HepG2 (cell line): ENCODE measurements at regions not wholly inside any gene's neighbourhood (a gene's known extent, or its start where the extent isn't known, plus 50 kb on each side); places are given as distances from the start of the nearest gene placed in this dataset.

Experiments
- ATAC-seq: fragments of 200-7000 bp; cut with Tn5 transposase; 3 replicates; pipeline ENCODE4 v1.9.1; 2020; ENCODE audit warnings: mild to moderate bottlenecking, moderate library complexity
- BruUV-seq: library from RNA; stranded (reverse); fragments of 400-500 nt; replicated peaks from 2 replicates; lab custom pipeline; 2021; lab: Mats Ljungman, UMichigan
- CTCF ChIA-PET: fragments of 300-600 bp; formaldehyde crosslinking; extraction: SDS; loops from one replicate; lab custom pipeline; 2021; ENCODE audit warnings: low total read pairs, inconsistent platforms, low intra/inter-chr PET ratio; lab: Yijun Ruan, JAX
- POLR2A ChIA-PET: fragments of 350-600 bp; sonication (Branson Sonifier 250); formaldehyde crosslinking; loops from one replicate; lab custom pipeline; 2020; ENCODE audit warnings: antibody characterized with exemption, inconsistent platforms; lab: Yijun Ruan, JAX
- DNase-seq: peaks from one replicate; pipeline ENCODE4 v3.0.0-alpha.2; 2015; ENCODE audit warnings: low spot score
- FAIRE-seq: peaks from 3 replicates; lab custom pipeline; 2011; peaks lifted over from hg19 to GRCh38; lab: Jason Lieb, UNC
- H2AFZ ChIP-seq: one replicate; pipeline ENCODE4 v1.6.1; 2011; ENCODE audit warnings: low read length, inconsistent platforms
- H3K27ac ChIP-seq: fragments of 300-600 bp; 3 replicates; pipeline ENCODE4 v1.8.0; 2011; ENCODE audit warnings: mixed run types, mild to moderate bottlenecking, mixed read lengths, low read length, inconsistent platforms; ENCODE audit not compliant: insufficient read depth; ENCODE audit errors: extremely low read length
- H3K27me3 ChIP-seq, 2 experiments: fragments of 200-600 bp in 1 of 2; 2 replicates in 1 of 2; 3 replicates in 1 of 2; pipeline versions ENCODE4 v1.6.0 to v1.8.0; 2011; ENCODE audit warnings: low read length in 2 of 2, mild to moderate bottlenecking in 2 of 2, moderate library complexity in 2 of 2, inconsistent platforms in 1 of 2; ENCODE audit not compliant: insufficient read depth in 2 of 2, control insufficient read depth in 1 of 2
- H3K36me3 ChIP-seq, 2 experiments: fragments of 200-600 bp in 1 of 2; replicated peaks in 1 of 2; 2 replicates in 1 of 2; 3 replicates in 1 of 2; pipeline versions ENCODE4 v1.5.1 to v1.8.0; 2011; ENCODE audit warnings: low read length in 2 of 2, inconsistent platforms in 1 of 2; ENCODE audit not compliant: insufficient read depth in 2 of 2, control insufficient read depth in 1 of 2
- H3K4me1 ChIP-seq: 2 replicates; pipeline ENCODE4 v1.5.1; 2012; ENCODE audit warnings: low read length, inconsistent platforms; ENCODE audit not compliant: insufficient read depth
- H3K4me2 ChIP-seq: 2 replicates; pipeline ENCODE4 v1.6.0; 2011; ENCODE audit warnings: low read depth, low read length, inconsistent platforms
- H3K4me3 ChIP-seq, 3 experiments: fragments of 200-600 bp in 1 of 3; sonication (generic), shearing (Covaris generic) in 1 of 3; replicated peaks in 1 of 3; 2 replicates each; pipeline ENCODE4 v1.5.1; 2011 to 2016; ENCODE audit warnings: low read length in 3 of 3, inconsistent platforms in 2 of 3, low read depth in 2 of 3, mild to moderate bottlenecking in 2 of 3, control low read depth in 1 of 3, mixed read lengths in 1 of 3; ENCODE audit not compliant: insufficient read depth in 1 of 3
- H3K79me2 ChIP-seq: one replicate; pipeline ENCODE4 v1.6.1; 2011; ENCODE audit warnings: low read length, inconsistent platforms; ENCODE audit not compliant: insufficient read depth
- H3K9ac ChIP-seq: 2 replicates; pipeline ENCODE4 v1.6.0; 2011; ENCODE audit warnings: mild to moderate bottlenecking, low read depth, low read length, inconsistent platforms; ENCODE audit not compliant: insufficient read depth
- H3K9me3 ChIP-seq: 2 replicates; pipeline ENCODE4 v1.5.1; 2012; ENCODE audit warnings: mild to moderate bottlenecking, low read length
- H4K20me1 ChIP-seq: 2 replicates; pipeline ENCODE4 v1.6.0; 2011; ENCODE audit warnings: inconsistent platforms, mild to moderate bottlenecking, low read length, moderate library complexity; ENCODE audit not compliant: insufficient read depth
- CSRNP1 ChIP-seq: sonication (generic); formaldehyde crosslinking; IDR thresholded peaks from 2 replicates; pipeline ENCODE4 v1.8.1; 2023; ENCODE audit warnings: mild to moderate bottlenecking, missing genetic modification reagents
- EP300 ChIP-seq, 3 experiments: sonication (generic) in 1 of 3; formaldehyde crosslinking in 1 of 3; IDR thresholded peaks; 2 replicates each; pipeline versions ENCODE4 v1.5.1 to v1.6.1; 2011 to 2020; ENCODE audit warnings: low read depth in 2 of 3, low read length in 2 of 3, borderline replicate concordance in 1 of 3, improper control_type of control experiment in 1 of 3, mild to moderate bottlenecking in 1 of 3, missing genetic modification reagents in 1 of 3, moderate library complexity in 1 of 3
- ERF ChIP-seq: IDR thresholded peaks from 2 replicates; pipeline ENCODE4 v1.6.1; 2018; ENCODE audit warnings: missing biosample characterization, missing genetic modification reagents
- GABPA ChIP-seq, 2 experiments: IDR thresholded peaks; 2 replicates each; pipeline ENCODE4 v1.6.1; 2011 to 2016; ENCODE audit warnings: low read depth in 2 of 2, low read length in 1 of 2, missing biosample characterization in 1 of 2, missing genetic modification characterization in 1 of 2
- HES4 ChIP-seq: sonication (generic); formaldehyde crosslinking; IDR thresholded peaks from 2 replicates; pipeline ENCODE4 v1.9.0; 2021; ENCODE audit warnings: mild to moderate bottlenecking, missing genetic modification reagents, borderline replicate concordance
- KDM5A ChIP-seq: fragments of 200-600 bp; sonication (generic); IDR thresholded peaks from 2 replicates; pipeline ENCODE4 v1.7.0; 2018; ENCODE audit warnings: antibody characterized with exemption, mild to moderate bottlenecking, low read length, borderline replicate concordance
- MAZ ChIP-seq, 2 experiments: sonication (generic) in 1 of 2; formaldehyde crosslinking in 1 of 2; IDR thresholded peaks; 2 replicates each; pipeline versions ENCODE4 v1.5.0 to v1.6.1; 2012 to 2020; ENCODE audit warnings: low read depth in 2 of 2, mild to moderate bottlenecking in 2 of 2, borderline replicate concordance in 1 of 2, improper control_type of control experiment in 1 of 2, low read length in 1 of 2, missing genetic modification reagents in 1 of 2, moderate library complexity in 1 of 2
- RBM22 ChIP-seq: fragments of 200-400 bp; formaldehyde crosslinking; optimal IDR thresholded peaks from 2 replicates; pipeline ENCODE3; 2017; ENCODE audit warnings: mild to moderate bottlenecking, low read length, moderate library complexity
- SP4 ChIP-seq: sonication (generic); formaldehyde crosslinking; IDR thresholded peaks from 2 replicates; pipeline ENCODE4 v1.8.1; 2023; ENCODE audit warnings: mild to moderate bottlenecking, missing genetic modification reagents
- USF2 ChIP-seq, 2 experiments: sonication (generic) in 1 of 2; formaldehyde crosslinking in 1 of 2; IDR thresholded peaks; 2 replicates each; pipeline versions ENCODE4 v1.5.1 to v1.6.1; 2011 to 2020; ENCODE audit warnings: borderline replicate concordance in 1 of 2, low read depth in 1 of 2, low read length in 1 of 2, mild to moderate bottlenecking in 1 of 2, missing genetic modification reagents in 1 of 2, moderate library complexity in 1 of 2
- ZC3H13 ChIP-seq: sonication (generic); formaldehyde crosslinking; IDR thresholded peaks from 2 replicates; pipeline ENCODE4 v1.8.1; 2023; ENCODE audit warnings: mild to moderate bottlenecking, missing genetic modification reagents, moderate library complexity
- ZFP1 ChIP-seq: IDR thresholded peaks from 2 replicates; pipeline ENCODE4 v1.6.1; 2016
- ZNF124 ChIP-seq: sonication (generic); formaldehyde crosslinking; IDR thresholded peaks from 2 replicates; pipeline ENCODE4 v1.4.0; 2020; ENCODE audit warnings: missing genetic modification reagents
- ZNF230 ChIP-seq: sonication (generic); formaldehyde crosslinking; IDR thresholded peaks from 2 replicates; pipeline ENCODE4 v1.4.0; 2020; ENCODE audit warnings: mild to moderate bottlenecking, missing genetic modification reagents
- ZNF264 ChIP-seq: sonication (generic); formaldehyde crosslinking; IDR thresholded peaks from 2 replicates; pipeline ENCODE4 v1.4.0; 2020; ENCODE audit warnings: missing genetic modification reagents
- ZNF639 ChIP-seq: conservative IDR thresholded peaks from 2 replicates; pipeline ENCODE4 v1.6.1; 2018; ENCODE audit warnings: missing genetic modification reagents
- ZSCAN9 ChIP-seq: IDR thresholded peaks from 2 replicates; pipeline ENCODE4 v1.6.1; 2016; ENCODE audit warnings: borderline replicate concordance
- WGBS: methylation state at CpG from one replicate; pipeline ENCODE4 v1.1.6; 2017; ENCODE audit warnings: low lambda C conversion rate; 5-methylcytosine and 5-hydroxymethylcytosine counted together
- in situ Hi-C: cut with HindIII; loops from 2 replicates; pipeline ENCODE4 v1.10.0; 2017; ENCODE audit warnings: low pct_unique_long_range_greater_than_20kb; ENCODE audit not compliant: extremely low pct_ligation_motif_present
- intact Hi-C: fragments of 100-400 bp; cut with micrococcal nuclease; formaldehyde crosslinking; loops from one replicate; pipeline ENCODE4 v1.10.0; 2022; ENCODE audit not compliant: unreplicated experiment

GRCh38 chr12:4975574-4975973 is 65.9 kb downstream of the KCNA1 start:
- H3K27me3 ChIP-seq: peaks cover 0 to 9% of the 10 kb centered on the region in 2 experiments; a peak in 1 of 5 replicates
- H3K4me1 ChIP-seq: no peaks in the 10 kb centered on the region
- TF ChIP-seq GABPA (IDR thresholded peaks at IDR 0.05; ENCODE audit: low read depth, low read length) (no peak), GABPA (CRISPR knock-in tag; IDR thresholded peaks at IDR 0.05; ENCODE audit: low read depth) (no peak), ZC3H13 (CRISPR knock-in tag) (no peak), RBM22 (no peak), KDM5A (no peak), HES4 (CRISPR knock-in tag) (no peak), CSRNP1 (CRISPR knock-in tag) (no peak), ZNF264 (no peak), USF2 (IDR thresholded peaks at IDR 0.05; ENCODE audit: low read depth, low read length) (no peak), USF2 (CRISPR knock-in tag; IDR thresholded peaks at IDR 0.05; ENCODE audit: borderline replicate concordance) (no peak), ZFP1 (CRISPR knock-in tag) (no peak), ZNF639 (no peak), MAZ (IDR thresholded peaks at IDR 0.05; ENCODE audit: borderline replicate concordance, low read depth, low read length) (no peak), MAZ (CRISPR knock-in tag; IDR thresholded peaks at IDR 0.05; ENCODE audit: low read depth) (no peak), ZNF230 (CRISPR knock-in tag) (no peak), SP4 (CRISPR knock-in tag) (no peak), ZSCAN9 (CRISPR knock-in tag) (no peak), ERF (CRISPR knock-in tag) (no peak), ZNF124 (CRISPR knock-in tag) (no peak), EP300 (IDR thresholded peaks at IDR 0.05; ENCODE audit: low read depth in 2 of 2, low read length in 2 of 2) (no peak), EP300 (CRISPR knock-in tag; IDR thresholded peaks at IDR 0.05; ENCODE audit: borderline replicate concordance) (no peak)
- TF ChIP-seq, all 625 proteins: peak for 0
- no peak for FAIRE-seq
- H3K9me3 ChIP-seq: no peaks in the 10 kb centered on the region
- H3K4me2 ChIP-seq: no peak overlapping the region
- POLR2A ChIA-PET: no interaction called here
- in situ Hi-C loops: no loop called here
- no peaks in the 10 kb centered on the region for H3K36me3 ChIP-seq
- intact Hi-C loops: no loop called here
- CTCF ChIA-PET: no interaction called here
- 49% methylated on average over 8 of the region's 12 CpGs for WGBS
- no TSS peak for BruUV-seq
- DNase-seq: no peak
- no peak overlapping the region for H3K9ac ChIP-seq
- H4K20me1 ChIP-seq: no peaks in the 10 kb centered on the region
- H3K4me3 ChIP-seq: no peak overlapping the region
- peak; percentile 80 for ATAC-seq
- H3K79me2 ChIP-seq: no peaks in the 10 kb centered on the region
- H3K27ac ChIP-seq: no peak overlapping the region
- no peak overlapping the region for H2AFZ ChIP-seq
